ENCODE measurements at regions not wholly inside any gene's neighbourhood (a gene's known extent, or its start where the extent isn't known, plus 50 kb on each side); places are given as distances from the start of the nearest gene placed in this dataset.

- no peak for DNase-seq
- TF ChIP-seq CTCF (IDR thresholded peaks at IDR 0.05; ENCODE audit: low read depth, low read length) = no peak
- H3K36me3 ChIP-seq = no peaks in the 10 kb centered on the region
- H3K27ac ChIP-seq = no peak overlapping the region
- no peaks in the 10 kb centered on the region for H3K27me3 ChIP-seq (ENCODE audit: insufficient read depth, low read depth, severe bottlenecking)
- H3K9me3 ChIP-seq (ENCODE audit: severe bottlenecking) = no peaks in the 10 kb centered on the region
- H3K4me3 ChIP-seq (ENCODE audit: low read depth, low read length) = no peak overlapping the region
Measured at GRCh38 chr15:53233801-53234200, 443.7 kb upstream of the ONECUT1 start.

GRCh38 chr15:53230473-53230872 is 440.3 kb upstream of the ONECUT1 start:
- no peaks in the 10 kb centered on the region for H3K9me3 ChIP-seq (ENCODE audit: severe bottlenecking)
- DNase-seq = no peak
- H3K4me3 ChIP-seq (ENCODE audit: low read depth, low read length) = no peak overlapping the region
- H3K27me3 ChIP-seq (ENCODE audit: insufficient read depth, low read depth, severe bottlenecking) = no peaks in the 10 kb centered on the region
- no peaks in the 10 kb centered on the region for H3K36me3 ChIP-seq
- TF ChIP-seq CTCF (IDR thresholded peaks at IDR 0.05; ENCODE audit: low read depth, low read length) = no peak
- no peak overlapping the region for H3K27ac ChIP-seq

GRCh38 chr15:53226559-53226958 is 436.4 kb upstream of the ONECUT1 start:
- DNase-seq = no peak
- Histone ChIP-seq H3K27ac (no peak overlapping the region), H3K27me3 (ENCODE audit: insufficient read depth, low read depth, severe bottlenecking) (no peaks in the 10 kb centered on the region), H3K9me3 (ENCODE audit: severe bottlenecking) (no peaks in the 10 kb centered on the region), H3K4me3 (ENCODE audit: low read depth, low read length) (no peak overlapping the region), H3K36me3 (no peaks in the 10 kb centered on the region)
- no peak for TF ChIP-seq CTCF (IDR thresholded peaks at IDR 0.05; ENCODE audit: low read depth, low read length)

GRCh38 chr15:53225781-53226180 is 435.6 kb upstream of the ONECUT1 start:
- no peaks in the 10 kb centered on the region for H3K27me3 ChIP-seq (ENCODE audit: insufficient read depth, low read depth, severe bottlenecking)
- no peak overlapping the region for H3K4me3 ChIP-seq (ENCODE audit: low read depth, low read length)
- H3K27ac ChIP-seq = no peak overlapping the region
- DNase-seq = no peak
- no peaks in the 10 kb centered on the region for H3K9me3 ChIP-seq (ENCODE audit: severe bottlenecking)
- no peak for TF ChIP-seq CTCF (IDR thresholded peaks at IDR 0.05; ENCODE audit: low read depth, low read length)
- H3K36me3 ChIP-seq = no peaks in the 10 kb centered on the region

- Histone ChIP-seq H3K4me3 (ENCODE audit: low read depth, low read length) (no peak overlapping the region), H3K9me3 (ENCODE audit: severe bottlenecking) (no peaks in the 10 kb centered on the region), H3K27me3 (ENCODE audit: insufficient read depth, low read depth, severe bottlenecking) (no peaks in the 10 kb centered on the region), H3K36me3 (no peaks in the 10 kb centered on the region), H3K27ac (no peak overlapping the region)
- TF ChIP-seq CTCF (IDR thresholded peaks at IDR 0.05; ENCODE audit: low read depth, low read length) = no peak
- no peak for DNase-seq
Measured at GRCh38 chr15:53224371-53224770, 434.2 kb upstream of the ONECUT1 start.

- no peak for DNase-seq
- no peak overlapping the region for H3K27ac ChIP-seq
- H3K27me3 ChIP-seq (ENCODE audit: insufficient read depth, low read depth, severe bottlenecking) = no peaks in the 10 kb centered on the region
- no peak overlapping the region for H3K4me3 ChIP-seq (ENCODE audit: low read depth, low read length)
- no peak for TF ChIP-seq CTCF (IDR thresholded peaks at IDR 0.05; ENCODE audit: low read depth, low read length)
- no peaks in the 10 kb centered on the region for H3K36me3 ChIP-seq
- no peaks in the 10 kb centered on the region for H3K9me3 ChIP-seq (ENCODE audit: severe bottlenecking)
Measured at GRCh38 chr15:53223815-53224214, 433.7 kb upstream of the ONECUT1 start.

Data from WERI-Rb-1 (cell line).